Smooth muscle cell (in vitro differentiated cells): ENCODE measurements at regions not wholly inside any gene's neighbourhood (a gene's known extent, or its start where the extent isn't known, plus 50 kb on each side); places are given as distances from the start of the nearest gene placed in this dataset.

Experiments
- DNase-seq: peaks from one replicate; lab custom pipeline; 2025; ENCODE audit not compliant: unreplicated experiment; lab: John Stamatoyannopoulos, UW
- H2AFZ ChIP-seq: fragments of 200-600 bp; sonication (generic); 2 replicates; pipeline ENCODE4 v1.6.0; 2016; ENCODE audit warnings: antibody characterized with exemption, low read depth, mild to moderate bottlenecking
- H3F3A ChIP-seq: fragments of 200-600 bp; sonication (generic); 2 replicates; pipeline ENCODE4 v1.6.0; 2017; ENCODE audit warnings: antibody characterized with exemption, low read depth
- H3K27ac ChIP-seq: fragments of 200-600 bp; sonication (generic); 2 replicates; pipeline ENCODE4 v1.5.1; 2016; ENCODE audit warnings: low read depth, mild to moderate bottlenecking
- H3K27me3 ChIP-seq: fragments of 200-600 bp; sonication (generic); 2 replicates; pipeline ENCODE4 v1.6.1; 2016; ENCODE audit warnings: low read depth, mild to moderate bottlenecking
- H3K36me3 ChIP-seq: fragments of 200-600 bp; sonication (generic); 2 replicates; pipeline ENCODE4 v1.5.1; 2016; ENCODE audit warnings: low read depth
- H3K4me1 ChIP-seq: fragments of 200-600 bp; sonication (generic); 2 replicates; pipeline ENCODE4 v1.5.1; 2016; ENCODE audit warnings: low read depth
- H3K4me2 ChIP-seq: fragments of 200-600 bp; sonication (generic); 2 replicates; pipeline ENCODE4 v1.6.0; 2016; ENCODE audit warnings: mild to moderate bottlenecking
- H3K4me3 ChIP-seq: fragments of 200-600 bp; sonication (generic); 2 replicates; pipeline ENCODE4 v1.5.1; 2016; ENCODE audit warnings: mild to moderate bottlenecking
- H3K79me2 ChIP-seq: fragments of 200-600 bp; sonication (generic); 2 replicates; pipeline ENCODE4 v1.6.0; 2016; ENCODE audit warnings: low read depth, mild to moderate bottlenecking
- H3K9ac ChIP-seq: fragments of 200-600 bp; sonication (generic); 2 replicates; pipeline ENCODE4 v1.6.0; 2016; ENCODE audit warnings: low read depth
- H3K9me3 ChIP-seq: fragments of 200-600 bp; sonication (generic); replicated peaks from 2 replicates; pipeline ENCODE4 v1.5.1; 2016; ENCODE audit warnings: low read depth
- H4K20me1 ChIP-seq: fragments of 200-600 bp; sonication (generic); 2 replicates; pipeline ENCODE4 v1.6.0; 2016; ENCODE audit warnings: low read depth
- CTCF ChIP-seq: fragments of 200-600 bp; sonication (generic); IDR thresholded peaks from 2 replicates; pipeline ENCODE4 v1.5.1; 2017; ENCODE audit warnings: borderline replicate concordance, mild to moderate bottlenecking, antibody characterized with exemption; ENCODE audit not compliant: insufficient read depth, poor library complexity, severe bottlenecking
- WGBS: methylation state at CpG from one replicate; pipeline ENCODE4 v1.1.7; 2016; ENCODE audit warnings: low lambda C conversion rate; 5-methylcytosine and 5-hydroxymethylcytosine counted together

- Histone ChIP-seq H3K27ac (no peak overlapping the region), H2AFZ (no peak overlapping the region), H3K36me3 (no peaks in the 10 kb centered on the region), H3K4me2 (peak overlapping the region; percentile 37), H3K79me2 (no peaks in the 10 kb centered on the region), H4K20me1 (no peaks in the 10 kb centered on the region), H3F3A (no peaks in the 10 kb centered on the region), H3K4me1 (no peaks in the 10 kb centered on the region), H3K9me3 (no peaks in the 10 kb centered on the region), H3K4me3 (no peak overlapping the region), H3K9ac (no peak overlapping the region), H3K27me3 (no peaks in the 10 kb centered on the region)
- no peak for DNase-seq
- TF ChIP-seq CTCF, result no peak
These were observed 197.6 kb upstream of the GYPA start for GRCh38 chr4:144338148-144338547.

- Histone ChIP-seq H3F3A (no peaks in the 10 kb centered on the region), H2AFZ (no peak overlapping the region), H3K4me3 (no peak overlapping the region), H3K4me2 (peak overlapping the region; percentile 37), H3K4me1 (no peaks in the 10 kb centered on the region), H3K36me3 (no peaks in the 10 kb centered on the region), H3K9ac (no peak overlapping the region), H3K9me3 (no peaks in the 10 kb centered on the region), H3K27ac (no peak overlapping the region), H3K27me3 (no peaks in the 10 kb centered on the region), H3K79me2 (no peaks in the 10 kb centered on the region), H4K20me1 (no peaks in the 10 kb centered on the region)
- TF ChIP-seq CTCF, result no peak
- no peak for DNase-seq
- WGBS, result 92% methylated on average over 2 of the region's 2 CpGs
These were observed 198.3 kb upstream of the GYPA start for GRCh38 chr4:144338834-144339233.

GRCh38 chr4:144340931-144341330, 200.4 kb upstream of the GYPA start:
- H3K9ac ChIP-seq, result no peak overlapping the region
- DNase-seq, result no peak
- 97% methylated on average over 2 of the region's 2 CpGs for WGBS
- no peak overlapping the region for H2AFZ ChIP-seq
- H3K4me3 ChIP-seq, result no peak overlapping the region
- no peaks in the 10 kb centered on the region for H3K36me3 ChIP-seq
- TF ChIP-seq CTCF, result no peak
- H3K27me3 ChIP-seq, result no peaks in the 10 kb centered on the region
- no peaks in the 10 kb centered on the region for H3K4me1 ChIP-seq
- H3K9me3 ChIP-seq, result no peaks in the 10 kb centered on the region
- no peaks in the 10 kb centered on the region for H3K79me2 ChIP-seq
- no peak overlapping the region for H3K4me2 ChIP-seq
- no peaks in the 10 kb centered on the region for H4K20me1 ChIP-seq
- no peak overlapping the region for H3K27ac ChIP-seq
- H3F3A ChIP-seq, result no peaks in the 10 kb centered on the region

- H4K20me1 ChIP-seq, result no peaks in the 10 kb centered on the region
- no peak for DNase-seq
These were observed 202.6 kb upstream of the GYPA start for GRCh38 chr4:144342949-144343760.

More at GRCh38 chr4:144342949-144343760, 202.6 kb upstream of the GYPA start:
- no peak overlapping the region for H3K4me3 ChIP-seq
- no peak overlapping the region for H3K4me2 ChIP-seq
- TF ChIP-seq CTCF, result no peak
- H3K79me2 ChIP-seq, result no peaks in the 10 kb centered on the region
- H3K4me1 ChIP-seq, result no peaks in the 10 kb centered on the region
- no peaks in the 10 kb centered on the region for H3K27me3 ChIP-seq
- no peak overlapping the region for H3K27ac ChIP-seq
- no peak overlapping the region for H2AFZ ChIP-seq
- no peak overlapping the region for H3K9ac ChIP-seq
- H3K36me3 ChIP-seq, result no peaks in the 10 kb centered on the region
- WGBS, result 91% methylated on average over 7 of the region's 7 CpGs
- H3F3A ChIP-seq, result no peaks in the 10 kb centered on the region
- no peaks in the 10 kb centered on the region for H3K9me3 ChIP-seq
